Endodermal cell (in vitro differentiated cells): ENCODE measurements at regions not wholly inside any gene's neighbourhood (a gene's known extent, or its start where the extent isn't known, plus 50 kb on each side); places are given as distances from the start of the nearest gene placed in this dataset.

ENCODE experiments used
- DNase-seq: peaks from one replicate; pipeline ENCODE4 v3.0.0-alpha.2; 2017
- H3K27ac ChIP-seq: 2 replicates; pipeline ENCODE4 v1.5.1; 2013; ENCODE audit warnings: mild to moderate bottlenecking, low read depth, low read length, moderate library complexity
- H3K27me3 ChIP-seq: 2 replicates; pipeline ENCODE4 v1.6.1; 2013; ENCODE audit warnings: mild to moderate bottlenecking, low read length, moderate library complexity; ENCODE audit not compliant: insufficient read depth, control insufficient read depth, poor library complexity, severe bottlenecking
- H3K36me3 ChIP-seq: 2 replicates; pipeline ENCODE4 v1.7.0; 2013; ENCODE audit warnings: mild to moderate bottlenecking, low read length, moderate library complexity; ENCODE audit not compliant: control insufficient read depth, insufficient read depth
- H3K4me1 ChIP-seq: one replicate; pipeline ENCODE4 v1.7.0; 2013; ENCODE audit warnings: low read length; ENCODE audit not compliant: control insufficient read depth, insufficient read depth
- H3K4me3 ChIP-seq: 2 replicates; pipeline ENCODE4 v1.5.1; 2013; ENCODE audit warnings: mild to moderate bottlenecking, low read length, moderate library complexity
- H3K9ac ChIP-seq: 2 replicates; pipeline ENCODE4 v1.6.1; 2013; ENCODE audit warnings: mild to moderate bottlenecking, low read length, moderate library complexity; ENCODE audit not compliant: poor library complexity, severe bottlenecking; ENCODE audit errors: extremely low read depth
- H3K9me3 ChIP-seq: 2 replicates; pipeline ENCODE4 v1.6.1; 2013; ENCODE audit warnings: mild to moderate bottlenecking, low read length, moderate library complexity; ENCODE audit not compliant: control insufficient read depth
- H3K27ac Mint-ChIP-seq: 2 replicates; pipeline ENCODE4 v1.8.0; 2020; ENCODE audit warnings: mixed read lengths
- H3K27me3 Mint-ChIP-seq: 2 replicates; pipeline ENCODE4 v1.8.0; 2021; ENCODE audit warnings: mild to moderate bottlenecking, mixed read lengths; ENCODE audit not compliant: insufficient read depth
- H3K36me3 Mint-ChIP-seq: 2 replicates; pipeline ENCODE4 v1.8.0; 2020; ENCODE audit warnings: low read depth, mixed read lengths
- H3K4me1 Mint-ChIP-seq: 2 replicates; pipeline ENCODE4 v1.8.0; 2020; ENCODE audit warnings: mixed read lengths
- H3K4me3 Mint-ChIP-seq: 2 replicates; pipeline ENCODE4 v1.8.0; 2020; ENCODE audit warnings: mild to moderate bottlenecking, moderate library complexity, mixed read lengths
- H3K9me3 Mint-ChIP-seq: 2 replicates; pipeline ENCODE4 v1.8.0; 2020; ENCODE audit warnings: mild to moderate bottlenecking, mixed read lengths
- CTCF ChIP-seq: fragments of 200-600 bp; sonication (generic); conservative IDR thresholded peaks from 2 replicates; pipeline ENCODE4 v1.5.0; 2021; ENCODE audit warnings: antibody characterized with exemption, mild to moderate bottlenecking
- WGBS, 2 experiments: methylation state at CpG; one replicate each; pipeline versions ENCODE4 v1.1.5 to v1.1.7; 2013; ENCODE audit warnings: missing lambda C conversion rate in 2 of 2, mixed read lengths in 1 of 2; ENCODE audit not compliant: insufficient coverage in 1 of 2, insufficient read length in 1 of 2; 5-methylcytosine and 5-hydroxymethylcytosine counted together

- Histone ChIP-seq H3K4me1 (no peaks in the 10 kb centered on the region), H3K27ac (no peak overlapping the region), H3K36me3 (no peaks in the 10 kb centered on the region), H3K9me3 (no peaks in the 10 kb centered on the region), H3K4me3 (no peak overlapping the region), H3K9ac (no peak overlapping the region), H3K27me3 (no peaks in the 10 kb centered on the region)
- Mint-ChIP-seq H3K27ac (no peak overlapping the region), H3K9me3 (peaks cover 5% of the 10 kb centered on the region), H3K4me1 (no peaks in the 10 kb centered on the region), H3K27me3 (peaks cover 8% of the 10 kb centered on the region), H3K4me3 (no peak overlapping the region), H3K36me3 (peaks cover 3% of the 10 kb centered on the region)
- TF ChIP-seq CTCF, result no peak
- no peak for DNase-seq
Observed at GRCh38 chr14:28102001-28102400, 664.6 kb upstream of the FOXG1 start.

DNA sequence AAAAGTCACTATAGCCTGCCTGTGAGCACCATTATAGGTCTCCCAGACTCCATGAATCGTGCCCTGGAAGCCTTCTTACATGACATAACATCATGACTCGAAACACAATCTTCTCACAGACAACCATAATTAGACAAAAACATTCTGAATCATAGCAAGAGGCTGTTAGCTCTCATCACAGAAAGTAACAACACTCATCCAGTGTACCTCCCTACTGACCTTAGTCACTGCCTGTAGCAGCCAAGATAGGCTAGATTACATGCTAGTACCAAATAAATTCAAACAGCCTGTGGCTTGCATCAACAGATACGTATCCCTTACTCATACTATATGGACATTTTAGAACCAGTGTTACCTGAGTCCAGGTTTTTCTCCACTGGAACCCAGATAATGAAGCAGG lies 663.8 kb upstream of the FOXG1 start:
- no peaks in the 10 kb centered on the region for H3K27me3 ChIP-seq
- 92 to 100% methylated on average over 1 to 3 of the region's 3 CpGs for WGBS, 2 experiments
- H3K4me3 ChIP-seq, result no peak overlapping the region
- Mint-ChIP-seq H3K36me3 (peaks cover 3% of the 10 kb centered on the region), H3K9me3 (peaks cover 5% of the 10 kb centered on the region), H3K27ac (no peak overlapping the region), H3K4me3 (no peak overlapping the region), H3K27me3 (peaks cover 7% of the 10 kb centered on the region), H3K4me1 (no peaks in the 10 kb centered on the region)
- H3K27ac ChIP-seq, result no peak overlapping the region
- no peak for DNase-seq
- no peak for TF ChIP-seq CTCF
- H3K4me1 ChIP-seq, result no peaks in the 10 kb centered on the region
- H3K9me3 ChIP-seq, result no peaks in the 10 kb centered on the region
- no peaks in the 10 kb centered on the region for H3K36me3 ChIP-seq
- H3K9ac ChIP-seq, result no peak overlapping the region

GRCh38 chr14:28113311-28113710 lies 653.3 kb upstream of the FOXG1 start:
- WGBS, 2 experiments, result 100% methylated on average over 1 of the region's 2 CpGs; no CpG with 5 or more reads in 1 of the 2 experiments
- no peaks in the 10 kb centered on the region for H3K9me3 Mint-ChIP-seq
- H3K9ac ChIP-seq, result no peak overlapping the region
- H3K27me3 Mint-ChIP-seq, result peaks cover 24% of the 10 kb centered on the region
- H3K27me3 ChIP-seq, result peaks cover 11% of the 10 kb centered on the region
- H3K27ac ChIP-seq, result no peak overlapping the region
- TF ChIP-seq CTCF, result no peak
- H3K4me1 ChIP-seq, result no peaks in the 10 kb centered on the region
- H3K4me3 Mint-ChIP-seq, result no peak overlapping the region
- H3K36me3 Mint-ChIP-seq, result no peaks in the 10 kb centered on the region
- peaks cover 11% of the 10 kb centered on the region for H3K4me1 Mint-ChIP-seq
- H3K4me3 ChIP-seq, result no peak overlapping the region
- no peak overlapping the region for H3K27ac Mint-ChIP-seq
- H3K9me3 ChIP-seq, result no peaks in the 10 kb centered on the region
- no peaks in the 10 kb centered on the region for H3K36me3 ChIP-seq
- no peak for DNase-seq
